ENCODE measurements at regions not wholly inside any gene's neighbourhood (a gene's known extent, or its start where the extent isn't known, plus 50 kb on each side); places are given as distances from the start of the nearest gene placed in this dataset.
"Not testable (repeated sequence)": the region's sequence is repeated elsewhere in the genome, so short reads cannot be mapped to it uniquely, and the experiment has no call there.

DNA sequence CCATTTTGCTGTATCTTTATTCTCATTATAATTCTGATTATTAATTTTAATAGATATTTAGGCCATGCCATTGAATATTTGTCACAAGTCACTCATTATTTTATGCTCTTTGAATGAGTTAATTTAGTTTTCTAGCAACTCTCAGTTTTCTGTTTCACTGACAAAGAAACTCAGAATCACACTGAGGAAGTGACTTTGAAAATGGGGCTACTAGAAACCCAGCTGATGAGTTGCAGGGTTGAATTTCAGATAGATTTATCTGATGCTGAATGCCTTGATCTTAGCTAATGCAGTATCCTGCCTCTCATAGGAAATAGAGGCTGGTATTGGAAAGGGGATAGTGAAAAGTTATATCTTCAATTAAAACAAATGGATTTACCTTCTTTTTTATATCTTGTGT, 67.4 kb upstream of the PLA2G4A start:
- no peak for TF ChIP-seq EZH2 (IDR thresholded peaks at IDR 0.05; ENCODE audit: insufficient read depth, low read length)
- TF ChIP-seq CTCF (IDR thresholded peaks at IDR 0.05; ENCODE audit: insufficient read depth, low read depth, low read length), result no peak

GRCh38 chr1:186760446-186760845, 68.3 kb upstream of the PLA2G4A start:
- Histone ChIP-seq H3K9me3 (ENCODE audit: insufficient read depth, low read depth, low read length) (no peaks in the 10 kb centered on the region), H3K27ac (ENCODE audit: low read depth, low read length) (no peak overlapping the region), H3K4me3 (ENCODE audit: insufficient read depth, low read depth, low read length) (no peak overlapping the region), H3K9ac (ENCODE audit: low read length) (no peak overlapping the region), H3K4me2 (ENCODE audit: low read length) (no peak overlapping the region), H3K79me2 (ENCODE audit: insufficient read depth, low read length) (no peaks in the 10 kb centered on the region), H3K36me3 (ENCODE audit: insufficient read depth, low read length) (no peaks in the 10 kb centered on the region), H3K4me1 (ENCODE audit: insufficient read depth, low read length) (peaks cover 9% of the 10 kb centered on the region), H2AFZ (ENCODE audit: low read depth, low read length) (no peak overlapping the region), H3K27me3 (ENCODE audit: insufficient read depth, low read length) (no peaks in the 10 kb centered on the region), H4K20me1 (ENCODE audit: insufficient read depth, low read length) (no peaks in the 10 kb centered on the region)
- no peak overlapping the region for H3K27ac Mint-ChIP-seq (ENCODE audit: unreplicated experiment)
- H3K4me1 Mint-ChIP-seq (ENCODE audit: low read depth, unreplicated experiment), result peaks cover 7% of the 10 kb centered on the region
- no peaks in the 10 kb centered on the region for H3K27me3 Mint-ChIP-seq (ENCODE audit: low read depth, unreplicated experiment)
- TF ChIP-seq CTCF (IDR thresholded peaks at IDR 0.05; ENCODE audit: insufficient read depth, low read depth, low read length), result no peak
- no peak for TF ChIP-seq EZH2 (IDR thresholded peaks at IDR 0.05; ENCODE audit: insufficient read depth, low read length)
- FAIRE-seq (no peak), DNase-seq (ENCODE audit: low read depth) (no peak)
- no peaks in the 10 kb centered on the region for H3K36me3 Mint-ChIP-seq (ENCODE audit: low read depth, unreplicated experiment)
- H3K4me3 Mint-ChIP-seq (ENCODE audit: unreplicated experiment), result no peak overlapping the region
- no peaks in the 10 kb centered on the region for H3K9me3 Mint-ChIP-seq (ENCODE audit: unreplicated experiment)

More for the DNA sequence above, 67.4 kb upstream of the PLA2G4A start:
- no peak overlapping the region for H3K4me3 Mint-ChIP-seq (ENCODE audit: unreplicated experiment)
- Histone ChIP-seq H3K9me3 (ENCODE audit: insufficient read depth, low read depth, low read length) (no peaks in the 10 kb centered on the region), H3K27ac (ENCODE audit: low read depth, low read length) (no peak overlapping the region), H3K4me3 (ENCODE audit: insufficient read depth, low read depth, low read length) (no peak overlapping the region), H3K79me2 (ENCODE audit: insufficient read depth, low read length) (no peaks in the 10 kb centered on the region), H2AFZ (ENCODE audit: low read depth, low read length) (no peak overlapping the region), H3K36me3 (ENCODE audit: insufficient read depth, low read length) (no peaks in the 10 kb centered on the region), H3K27me3 (ENCODE audit: insufficient read depth, low read length) (no peaks in the 10 kb centered on the region), H3K9ac (ENCODE audit: low read length) (no peak overlapping the region), H3K4me1 (ENCODE audit: insufficient read depth, low read length) (peaks cover 9% of the 10 kb centered on the region), H4K20me1 (ENCODE audit: insufficient read depth, low read length) (no peaks in the 10 kb centered on the region), H3K4me2 (ENCODE audit: low read length) (no peak overlapping the region)
- no peaks in the 10 kb centered on the region for H3K9me3 Mint-ChIP-seq (ENCODE audit: unreplicated experiment)
- H3K36me3 Mint-ChIP-seq (ENCODE audit: low read depth, unreplicated experiment), result no peaks in the 10 kb centered on the region
- peaks cover 7% of the 10 kb centered on the region for H3K4me1 Mint-ChIP-seq (ENCODE audit: low read depth, unreplicated experiment)
- no peak overlapping the region for H3K27ac Mint-ChIP-seq (ENCODE audit: unreplicated experiment)
- no peaks in the 10 kb centered on the region for H3K27me3 Mint-ChIP-seq (ENCODE audit: low read depth, unreplicated experiment)
- no peak for DNase-seq (ENCODE audit: low read depth)
- no peak for FAIRE-seq

DNA sequence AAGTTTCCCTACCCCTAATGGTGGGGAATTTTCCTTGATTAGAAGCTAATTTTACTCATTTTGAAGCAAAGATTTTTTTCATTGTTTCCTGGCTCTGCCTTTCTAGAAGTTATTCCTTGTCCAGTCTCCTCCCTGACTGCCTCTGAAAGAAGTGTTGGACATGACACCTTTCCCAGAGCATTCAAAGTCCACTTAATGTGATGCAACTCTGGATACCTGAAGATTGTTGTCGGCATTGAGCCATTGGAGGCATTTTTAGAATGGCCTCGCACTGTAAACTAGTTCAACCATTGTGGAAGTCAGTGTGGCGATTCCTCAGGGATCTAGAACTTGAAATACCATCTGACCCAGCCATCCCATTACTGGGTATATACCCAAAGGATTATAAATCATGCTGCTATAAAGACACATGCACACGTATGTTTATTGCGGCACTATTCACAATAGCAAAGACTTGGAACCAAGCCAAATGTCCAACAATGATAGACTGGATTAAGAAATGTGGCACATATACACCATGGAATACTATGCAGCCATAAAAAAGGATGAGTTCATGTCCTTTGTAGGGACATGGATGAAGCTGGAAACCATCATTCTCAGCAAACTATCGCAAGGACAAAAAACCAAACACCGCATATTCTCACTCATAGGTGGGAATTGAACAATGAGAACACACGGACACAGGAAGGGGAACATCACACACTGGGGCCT, 69.7 kb upstream of the PLA2G4A start:
- not testable (repeated sequence) for H2AFZ ChIP-seq (ENCODE audit: low read depth, low read length); H3K27me3 ChIP-seq (ENCODE audit: insufficient read depth, low read length); DNase-seq (ENCODE audit: low read depth); H3K36me3 ChIP-seq (ENCODE audit: insufficient read depth, low read length); H3K9me3 ChIP-seq (ENCODE audit: insufficient read depth, low read depth, low read length); FAIRE-seq; H3K9me3 Mint-ChIP-seq (ENCODE audit: unreplicated experiment); H3K4me1 Mint-ChIP-seq (ENCODE audit: low read depth, unreplicated experiment); H3K4me1 ChIP-seq (ENCODE audit: insufficient read depth, low read length); H3K27me3 Mint-ChIP-seq (ENCODE audit: low read depth, unreplicated experiment); H3K9ac ChIP-seq (ENCODE audit: low read length); H3K79me2 ChIP-seq (ENCODE audit: insufficient read depth, low read length); H3K4me3 Mint-ChIP-seq (ENCODE audit: unreplicated experiment); H3K4me3 ChIP-seq (ENCODE audit: insufficient read depth, low read depth, low read length); H3K27ac Mint-ChIP-seq (ENCODE audit: unreplicated experiment); H3K36me3 Mint-ChIP-seq (ENCODE audit: low read depth, unreplicated experiment); H4K20me1 ChIP-seq (ENCODE audit: insufficient read depth, low read length); H3K27ac ChIP-seq (ENCODE audit: low read depth, low read length); H3K4me2 ChIP-seq (ENCODE audit: low read length)

All from astrocyte (in vitro differentiated cells and primary cell).